ENCODE measurements at regions not wholly inside any gene's neighbourhood (a gene's known extent, or its start where the extent isn't known, plus 50 kb on each side); places are given as distances from the start of the nearest gene placed in this dataset.

DNA sequence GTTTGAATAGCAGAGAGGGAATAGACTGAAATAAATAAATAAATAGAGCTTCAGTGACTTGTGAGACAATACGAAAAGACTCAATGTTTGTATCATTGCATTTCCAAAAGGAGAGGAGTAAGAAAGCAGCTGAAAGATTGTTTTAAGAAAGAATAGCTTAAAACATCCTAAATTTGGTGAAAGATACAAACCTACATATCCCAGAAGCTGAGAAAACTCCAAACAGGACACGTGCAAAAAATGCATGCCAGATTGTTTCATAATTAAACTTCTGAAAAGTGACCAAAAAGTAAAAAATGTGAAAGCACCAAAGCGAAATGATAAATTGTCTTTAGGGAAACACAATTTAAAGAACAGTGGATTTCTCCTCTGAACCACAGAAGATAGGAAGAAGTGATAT is 711.0 kb downstream of the AACS start:
- TF ChIP-seq, protein P1, sequence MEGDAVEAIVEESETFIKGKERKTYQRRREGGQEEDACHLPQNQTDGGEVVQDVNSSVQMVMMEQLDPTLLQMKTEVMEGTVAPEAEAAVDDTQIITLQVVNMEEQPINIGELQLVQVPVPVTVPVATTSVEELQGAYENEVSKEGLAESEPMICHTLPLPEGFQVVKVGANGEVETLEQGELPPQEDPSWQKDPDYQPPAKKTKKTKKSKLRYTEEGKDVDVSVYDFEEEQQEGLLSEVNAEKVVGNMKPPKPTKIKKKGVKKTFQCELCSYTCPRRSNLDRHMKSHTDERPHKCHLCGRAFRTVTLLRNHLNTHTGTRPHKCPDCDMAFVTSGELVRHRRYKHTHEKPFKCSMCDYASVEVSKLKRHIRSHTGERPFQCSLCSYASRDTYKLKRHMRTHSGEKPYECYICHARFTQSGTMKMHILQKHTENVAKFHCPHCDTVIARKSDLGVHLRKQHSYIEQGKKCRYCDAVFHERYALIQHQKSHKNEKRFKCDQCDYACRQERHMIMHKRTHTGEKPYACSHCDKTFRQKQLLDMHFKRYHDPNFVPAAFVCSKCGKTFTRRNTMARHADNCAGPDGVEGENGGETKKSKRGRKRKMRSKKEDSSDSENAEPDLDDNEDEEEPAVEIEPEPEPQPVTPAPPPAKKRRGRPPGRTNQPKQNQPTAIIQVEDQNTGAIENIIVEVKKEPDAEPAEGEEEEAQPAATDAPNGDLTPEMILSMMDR (IDR thresholded peaks at IDR 0.05 in 4 of 5, conservative IDR thresholded peaks at IDR 0.05 in 1 of 5) = no peak
- no peak for TF ChIP-seq POLR2A (IDR thresholded peaks at IDR 0.05)

Data from gastrocnemius medialis (tissue), 4 donors.